ENCODE measurements at regions not wholly inside any gene's neighbourhood (a gene's known extent, or its start where the extent isn't known, plus 50 kb on each side); places are given as distances from the start of the nearest gene placed in this dataset.
"Not testable (repeated sequence)": the region's sequence is repeated elsewhere in the genome, so short reads cannot be mapped to it uniquely, and the experiment has no call there.

DNA sequence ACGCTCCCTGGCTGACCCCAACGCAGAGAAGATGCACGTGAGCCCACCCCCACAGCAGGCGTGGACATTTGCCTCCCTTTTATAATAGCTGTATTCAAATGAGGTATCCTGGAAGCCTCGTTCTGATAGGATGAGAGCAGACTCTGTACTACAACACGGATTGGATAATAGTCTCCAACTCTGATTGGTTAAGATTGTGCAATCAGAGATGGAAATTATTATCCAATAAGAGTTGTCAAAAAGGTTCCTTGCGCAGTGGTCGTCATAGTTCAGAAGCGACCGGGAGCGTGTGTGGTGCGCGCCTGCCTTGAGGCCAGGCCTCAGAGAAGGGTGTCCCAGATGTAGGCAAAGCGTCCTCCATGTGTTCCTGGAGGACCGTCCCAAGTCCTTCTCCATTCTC is 104.6 kb downstream of the USP22 start:
- Histone ChIP-seq H3K9me3 (no peaks in the 10 kb centered on the region), H3K27ac (no peak overlapping the region), H3K27me3 (no peaks in the 10 kb centered on the region), H3K4me1 (ENCODE audit: insufficient read depth) (peaks cover 1% of the 10 kb centered on the region), H3K36me3 (no peaks in the 10 kb centered on the region), H3K4me3 (no peak overlapping the region)
- TF ChIP-seq EP300 (IDR thresholded peaks at IDR 0.05) = no peak
- no peak for TF ChIP-seq POLR2A (IDR thresholded peaks at IDR 0.05)
- TF ChIP-seq, protein P1, sequence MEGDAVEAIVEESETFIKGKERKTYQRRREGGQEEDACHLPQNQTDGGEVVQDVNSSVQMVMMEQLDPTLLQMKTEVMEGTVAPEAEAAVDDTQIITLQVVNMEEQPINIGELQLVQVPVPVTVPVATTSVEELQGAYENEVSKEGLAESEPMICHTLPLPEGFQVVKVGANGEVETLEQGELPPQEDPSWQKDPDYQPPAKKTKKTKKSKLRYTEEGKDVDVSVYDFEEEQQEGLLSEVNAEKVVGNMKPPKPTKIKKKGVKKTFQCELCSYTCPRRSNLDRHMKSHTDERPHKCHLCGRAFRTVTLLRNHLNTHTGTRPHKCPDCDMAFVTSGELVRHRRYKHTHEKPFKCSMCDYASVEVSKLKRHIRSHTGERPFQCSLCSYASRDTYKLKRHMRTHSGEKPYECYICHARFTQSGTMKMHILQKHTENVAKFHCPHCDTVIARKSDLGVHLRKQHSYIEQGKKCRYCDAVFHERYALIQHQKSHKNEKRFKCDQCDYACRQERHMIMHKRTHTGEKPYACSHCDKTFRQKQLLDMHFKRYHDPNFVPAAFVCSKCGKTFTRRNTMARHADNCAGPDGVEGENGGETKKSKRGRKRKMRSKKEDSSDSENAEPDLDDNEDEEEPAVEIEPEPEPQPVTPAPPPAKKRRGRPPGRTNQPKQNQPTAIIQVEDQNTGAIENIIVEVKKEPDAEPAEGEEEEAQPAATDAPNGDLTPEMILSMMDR (IDR thresholded peaks at IDR 0.05) = no peak
- intact Hi-C loops (cut with DNase I) = no loop called here
- 96 to 98% (median 97%) methylated on average over 15 of the region's 15 CpGs for WGBS, 3 donors
- DNase-seq = no peak

DNA sequence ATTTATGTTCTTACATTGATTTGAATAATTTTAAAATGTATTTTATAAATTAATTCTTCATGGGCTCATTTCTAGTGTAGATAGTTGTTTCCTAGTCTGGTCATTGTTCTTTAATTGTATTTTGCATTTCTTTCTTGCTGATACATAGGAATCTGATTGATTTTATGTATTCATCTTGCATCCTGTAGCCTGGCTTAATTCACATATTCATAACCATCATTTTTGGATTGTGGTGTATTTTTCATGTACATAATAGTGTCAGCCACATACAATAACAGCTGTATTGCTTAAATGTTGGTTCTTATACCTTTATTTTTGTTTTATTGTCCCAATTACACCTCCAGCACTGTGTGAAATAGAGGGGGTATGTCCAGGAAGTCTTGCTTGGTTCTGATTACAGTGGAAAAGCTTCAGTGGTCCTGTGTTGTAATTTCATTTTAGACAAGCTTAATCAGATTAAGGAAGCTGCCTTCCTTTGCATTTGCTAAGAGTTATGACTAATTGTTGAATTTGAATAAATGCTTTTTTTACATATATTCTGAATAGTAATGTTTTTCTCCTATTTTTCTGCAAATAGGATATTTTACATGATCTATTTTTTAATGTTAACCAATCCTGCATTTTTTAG is 103.7 kb downstream of the USP22 start:
- intact Hi-C loops (cut with DNase I) = no loop called here
- no peaks in the 10 kb centered on the region for H3K27me3 ChIP-seq
- H3K4me3 ChIP-seq = no peak overlapping the region
- H3K36me3 ChIP-seq = no peaks in the 10 kb centered on the region
- DNase-seq = no peak
- H3K9me3 ChIP-seq = no peaks in the 10 kb centered on the region
- TF ChIP-seq EP300 (IDR thresholded peaks at IDR 0.05) (no peak), POLR2A (IDR thresholded peaks at IDR 0.05) (no peak)
- TF ChIP-seq, protein P1 (IDR thresholded peaks at IDR 0.05) = no peak
- H3K4me1 ChIP-seq (ENCODE audit: insufficient read depth) = peaks cover 1% of the 10 kb centered on the region
- no peak overlapping the region for H3K27ac ChIP-seq

DNA sequence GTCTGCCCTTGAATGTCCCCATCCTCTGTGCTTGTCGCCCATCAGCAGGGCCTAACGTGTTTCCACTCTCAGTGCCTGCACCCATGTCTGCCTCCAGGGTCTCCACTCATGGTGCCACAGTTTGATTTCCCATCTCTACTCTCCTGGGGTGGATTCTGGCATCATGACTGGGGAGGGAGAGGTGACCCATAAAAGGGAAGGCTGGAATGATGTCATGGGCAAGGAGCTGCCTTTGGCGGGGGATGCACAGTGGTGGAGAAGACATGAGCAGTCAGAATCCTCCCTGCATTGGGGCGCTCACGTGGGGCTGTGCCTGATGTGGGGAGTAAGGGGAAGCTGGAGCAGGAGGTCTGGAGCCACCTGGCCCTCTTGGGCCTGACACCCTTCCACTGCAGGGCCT is 100.9 kb downstream of the USP22 start:
- Histone ChIP-seq H3K4me3 (no peak overlapping the region), H3K27me3 (no peaks in the 10 kb centered on the region), H3K9me3 (no peaks in the 10 kb centered on the region), H3K27ac (no peak overlapping the region), H3K4me1 (ENCODE audit: insufficient read depth) (peaks cover 1% of the 10 kb centered on the region), H3K36me3 (no peaks in the 10 kb centered on the region)
- WGBS, 3 donors = 94 to 96% (median 94%) methylated on average over 5 of the region's 5 CpGs
- TF ChIP-seq POLR2A (IDR thresholded peaks at IDR 0.05) (no peak), EP300 (IDR thresholded peaks at IDR 0.05) (no peak)
- TF ChIP-seq, protein P1 (IDR thresholded peaks at IDR 0.05) = no peak
- DNase-seq = no peak
- intact Hi-C loops (cut with DNase I) = no loop called here

DNA sequence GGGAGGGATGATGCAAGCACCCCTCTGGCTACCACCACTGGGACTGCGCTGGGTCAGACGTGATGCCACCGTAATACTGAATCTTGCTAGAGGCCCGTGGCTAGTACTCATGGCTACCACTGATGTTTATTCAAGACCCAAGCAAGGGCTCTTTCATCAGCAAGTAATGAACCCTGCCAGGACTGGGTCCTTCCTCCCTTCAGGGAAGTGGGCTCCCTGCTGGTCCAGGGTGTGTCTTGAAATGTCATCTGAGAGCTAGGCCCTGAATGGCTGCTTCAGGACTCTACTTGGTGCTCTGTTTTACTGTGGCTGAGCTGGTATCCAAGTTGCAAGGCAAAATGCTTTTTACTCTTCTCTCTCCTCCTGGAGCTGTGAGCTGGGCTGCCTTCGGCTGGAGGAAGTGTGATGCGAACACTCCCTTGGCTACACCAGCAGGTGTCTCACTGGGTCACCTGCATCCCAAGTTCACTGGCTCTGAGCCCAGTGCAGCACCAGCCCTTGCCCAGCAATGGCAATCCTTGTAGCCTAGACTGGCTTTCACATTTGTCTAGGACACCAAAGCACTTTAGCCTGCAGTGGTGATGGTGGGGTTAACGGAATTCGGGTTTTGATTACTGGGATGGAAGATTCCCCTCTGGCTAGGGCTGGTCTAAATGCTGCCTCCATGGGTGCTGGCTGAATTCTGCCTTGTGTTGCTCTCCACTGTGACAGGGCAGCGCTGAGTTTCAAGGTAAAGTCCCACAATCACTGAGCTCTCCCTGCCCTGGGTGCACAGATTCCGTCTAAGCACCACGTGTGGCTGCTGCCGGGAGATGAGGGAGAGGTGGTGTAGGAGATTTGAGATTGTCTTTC is 98.6 kb downstream of the USP22 start:
- TF ChIP-seq EP300 (IDR thresholded peaks at IDR 0.05) (no peak), POLR2A (IDR thresholded peaks at IDR 0.05) (no peak)
- TF ChIP-seq, protein P1 (IDR thresholded peaks at IDR 0.05) = no peak
- Histone ChIP-seq H3K4me3 (no peak overlapping the region), H3K36me3 (no peaks in the 10 kb centered on the region), H3K4me1 (ENCODE audit: insufficient read depth) (no peaks in the 10 kb centered on the region), H3K9me3 (no peaks in the 10 kb centered on the region), H3K27ac (no peak overlapping the region), H3K27me3 (no peaks in the 10 kb centered on the region)
- DNase-seq = no peak
- WGBS, 3 donors = 75 to 81% (median 76%) methylated on average over 12 of the region's 12 CpGs
- intact Hi-C loops (cut with DNase I) = no loop called here

DNA sequence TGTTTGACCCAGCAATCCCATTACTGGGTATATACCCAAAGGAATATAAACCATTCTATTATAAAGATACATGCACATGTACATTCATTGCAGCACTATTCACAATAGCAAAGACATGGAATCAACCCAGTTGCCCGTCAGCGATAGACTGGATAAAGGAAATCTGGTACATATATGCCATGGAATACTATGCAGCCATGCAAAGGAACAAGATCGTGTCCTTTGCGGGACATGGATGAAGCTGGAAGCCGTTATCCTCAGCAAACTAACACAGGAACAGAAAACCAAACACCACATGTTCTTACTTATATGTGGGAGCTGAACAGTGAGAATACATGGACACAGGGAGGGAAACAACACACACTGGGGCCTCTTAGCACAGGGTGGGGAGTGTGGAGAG is 95.1 kb downstream of the USP22 start:
- H3K4me1 ChIP-seq (ENCODE audit: insufficient read depth); H3K9me3 ChIP-seq; H3K27ac ChIP-seq; H3K36me3 ChIP-seq; H3K4me3 ChIP-seq; DNase-seq; H3K27me3 ChIP-seq; intact Hi-C loops (cut with DNase I): not testable (repeated sequence)
- 93 to 97% (median 95%) methylated on average over 5 of the region's 5 CpGs for WGBS, 3 donors
